Germinal center (tissue), 1 donor: ENCODE measurements at regions not wholly inside any gene's neighbourhood (a gene's known extent, or its start where the extent isn't known, plus 50 kb on each side); places are given as distances from the start of the nearest gene placed in this dataset.

ENCODE experiments used
- DNase-seq: peaks from one replicate; pipeline ENCODE4 v3.0.0; 2012; ENCODE audit warnings: mixed read lengths, low spot score

- DNase-seq = no peak
Measured at GRCh38 chr17:34825884-34826283, 135.4 kb downstream of the CCT6B start.

GRCh38 chr17:34825102-34825501 is 136.2 kb downstream of the CCT6B start:
- DNase-seq = no peak

GRCh38 chr17:34823023-34823422 is 138.2 kb downstream of the CCT6B start:
- no peak for DNase-seq

GRCh38 chr17:34822007-34822739 is 139.1 kb downstream of the CCT6B start:
- no peak for DNase-seq

GRCh38 chr17:34820922-34821321 is 140.3 kb downstream of the CCT6B start:
- DNase-seq = no peak

- DNase-seq = no peak
Measured at GRCh38 chr17:34820248-34820801, 140.9 kb downstream of the CCT6B start.

- DNase-seq = no peak
Measured at GRCh38 chr17:34817252-34818035, 143.8 kb downstream of the CCT6B start.

- DNase-seq = no peak
Measured at GRCh38 chr17:34816848-34817247, 144.4 kb downstream of the CCT6B start.

- no peak for DNase-seq
Measured at GRCh38 chr17:34813290-34813689, 148.0 kb downstream of the CCT6B start.

GRCh38 chr17:34811561-34811960 is 149.7 kb downstream of the CCT6B start:
- DNase-seq = no peak

GRCh38 chr17:34800661-34801060 is 160.6 kb downstream of the CCT6B start:
- no peak for DNase-seq

GRCh38 chr17:34799751-34800150 is 161.5 kb downstream of the CCT6B start:
- no peak for DNase-seq

- no peak for DNase-seq
Measured at GRCh38 chr17:34798581-34798980, 162.7 kb downstream of the CCT6B start.

GRCh38 chr17:34797720-34798119 is 163.5 kb downstream of the CCT6B start:
- peak; percentile 21 for DNase-seq

GRCh38 chr17:34793231-34793908 is 167.9 kb downstream of the CCT6B start:
- no peak for DNase-seq

- no peak for DNase-seq
Measured at GRCh38 chr17:34788696-34789095, 172.6 kb downstream of the CCT6B start.

GRCh38 chr17:34784526-34784925 is 176.7 kb downstream of the CCT6B start:
- no peak for DNase-seq

- DNase-seq = no peak
Measured at GRCh38 chr17:34782271-34782670, 179.0 kb downstream of the CCT6B start.

- no peak for DNase-seq
Measured at GRCh38 chr17:34781571-34782108, 179.6 kb downstream of the CCT6B start.

GRCh38 chr17:34781071-34781470 is 180.2 kb downstream of the CCT6B start:
- no peak for DNase-seq

GRCh38 chr17:34780438-34780837 is 180.8 kb downstream of the CCT6B start:
- no peak for DNase-seq
